Kidney (tissue), 13 donors: ENCODE measurements at regions not wholly inside any gene's neighbourhood (a gene's known extent, or its start where the extent isn't known, plus 50 kb on each side); places are given as distances from the start of the nearest gene placed in this dataset.

Experiments
- DNase-seq, 5 donors: peaks; one replicate each; pipeline ENCODE4 v3.0.0-alpha.2; 2013 to 2020
- FAIRE-seq: peaks from 2 replicates; lab custom pipeline; 2012; peaks lifted over from hg19 to GRCh38; lab: Jason Lieb, UNC
- H3K27ac ChIP-seq, 2 donors: one replicate each; pipeline ENCODE4 v1.7.0; 2013; ENCODE audit warnings: low read depth in 2 of 2, low read length in 2 of 2, inconsistent platforms in 1 of 2
- H3K27me3 ChIP-seq: one replicate; pipeline ENCODE4 v1.7.1; 2013; ENCODE audit warnings: low read length, inconsistent platforms; ENCODE audit not compliant: control insufficient read depth, insufficient read depth
- H3K36me3 ChIP-seq, 3 donors: one replicate each; pipeline versions ENCODE4 v1.7.0 to v1.7.1; 2013; ENCODE audit warnings: low read length in 3 of 3, control low read depth in 1 of 3, inconsistent platforms in 1 of 3; ENCODE audit not compliant: insufficient read depth in 3 of 3, control insufficient read depth in 2 of 3
- H3K4me1 ChIP-seq, 3 donors: one replicate each; pipeline versions ENCODE4 v1.7.0 to v1.7.1; 2013; ENCODE audit warnings: low read length in 3 of 3, inconsistent platforms in 1 of 3, low read depth in 1 of 3; ENCODE audit not compliant: control insufficient read depth in 2 of 3, insufficient read depth in 2 of 3
- H3K4me3 ChIP-seq, 3 donors: one replicate each; pipeline versions ENCODE4 v1.7.0 to v1.8.1; 2013; ENCODE audit warnings: low read length in 3 of 3, control low read depth in 1 of 3, inconsistent platforms in 1 of 3
- H3K9ac ChIP-seq, 3 donors: one replicate each; pipeline versions ENCODE4 v1.7.0 to v1.7.1; 2013; ENCODE audit warnings: low read length in 3 of 3, control low read depth in 1 of 3, inconsistent platforms in 1 of 3
- H3K9me3 ChIP-seq, 3 donors: one replicate each; pipeline versions ENCODE4 v1.7.0 to v1.7.1; 2013; ENCODE audit warnings: low read length in 3 of 3, control low read depth in 1 of 3, inconsistent platforms in 1 of 3; ENCODE audit not compliant: control insufficient read depth in 2 of 3, insufficient read depth in 1 of 3
- CTCF ChIP-seq: IDR thresholded peaks from 3 replicates; pipeline ENCODE4 v1.5.1; 2012; ENCODE audit warnings: mild to moderate bottlenecking, moderate library complexity, borderline replicate concordance; ENCODE audit not compliant: insufficient read depth; ENCODE audit errors: extremely low read depth
- intact Hi-C: fragments of 100-400 bp; cut with DNase I; formaldehyde crosslinking; loops from one replicate; pipeline ENCODE4 v1.11.1; 2022
- donor health status: control.
- donor health status: control.
- donor health status: control.
- donor health status: control.
- donor health status: control.
- donor health status: DM: yes; HTN: yes; CAD: no.
- donor health status: Normal renal cell carcinoma (clear cell type).

GRCh38 chr7:8354503-8354902 lies 78.9 kb upstream of the NXPH1 start:
- H3K9me3 ChIP-seq: no peaks in the 10 kb centered on the region
- no peak for FAIRE-seq
- DNase-seq: peak in 2 of 5 donors; percentile 20 to 27
- H3K4me1 ChIP-seq: no peaks in the 10 kb centered on the region
- no peak overlapping the region for H3K9ac ChIP-seq
- no peaks in the 10 kb centered on the region for H3K27me3 ChIP-seq
- TF ChIP-seq CTCF: no peak
- no peak overlapping the region for H3K4me3 ChIP-seq
- H3K36me3 ChIP-seq: no peaks in the 10 kb centered on the region
- intact Hi-C loops: no loop called here
- no peak overlapping the region for H3K27ac ChIP-seq

DNA sequence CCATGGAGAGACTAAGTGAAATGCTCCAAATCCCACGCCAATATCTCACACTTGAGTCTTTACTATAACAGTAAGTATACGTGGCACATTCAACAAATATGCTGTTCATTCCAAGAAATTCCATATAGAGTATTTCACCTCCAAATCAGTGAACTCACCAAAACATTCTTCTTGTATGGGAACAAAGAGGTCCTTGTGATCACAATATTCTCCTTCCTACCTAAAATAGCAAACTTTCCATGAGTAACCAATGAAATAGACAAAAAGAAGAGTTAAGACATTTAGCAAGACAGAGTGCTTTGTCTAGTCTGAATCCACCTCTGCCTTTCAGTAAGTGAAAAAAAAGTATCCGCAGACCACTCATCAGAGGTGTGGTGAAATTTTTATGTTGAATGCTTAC lies 77.3 kb upstream of the NXPH1 start:
- no peak for DNase-seq

GRCh38 chr7:8357536-8357935 lies 75.9 kb upstream of the NXPH1 start:
- Histone ChIP-seq H3K36me3 (no peaks in the 10 kb centered on the region), H3K9ac (no peak overlapping the region), H3K27ac (no peak overlapping the region), H3K4me3 (no peak overlapping the region), H3K4me1 (no peaks in the 10 kb centered on the region), H3K9me3 (no peaks in the 10 kb centered on the region), H3K27me3 (no peaks in the 10 kb centered on the region)
- TF ChIP-seq CTCF: no peak
- intact Hi-C loops: no loop called here
- DNase-seq (peak in 3 of 5 donors; percentile 13 to 52 (median 26)), FAIRE-seq (no peak)

More for the DNA sequence above, 77.3 kb upstream of the NXPH1 start:
- Histone ChIP-seq H3K4me1 (no peaks in the 10 kb centered on the region), H3K27ac (no peak overlapping the region), H3K36me3 (no peaks in the 10 kb centered on the region), H3K9me3 (no peaks in the 10 kb centered on the region), H3K4me3 (no peak overlapping the region), H3K27me3 (no peaks in the 10 kb centered on the region), H3K9ac (no peak overlapping the region)
- TF ChIP-seq CTCF: no peak
- no peak for FAIRE-seq
- intact Hi-C loops: no loop called here

DNA sequence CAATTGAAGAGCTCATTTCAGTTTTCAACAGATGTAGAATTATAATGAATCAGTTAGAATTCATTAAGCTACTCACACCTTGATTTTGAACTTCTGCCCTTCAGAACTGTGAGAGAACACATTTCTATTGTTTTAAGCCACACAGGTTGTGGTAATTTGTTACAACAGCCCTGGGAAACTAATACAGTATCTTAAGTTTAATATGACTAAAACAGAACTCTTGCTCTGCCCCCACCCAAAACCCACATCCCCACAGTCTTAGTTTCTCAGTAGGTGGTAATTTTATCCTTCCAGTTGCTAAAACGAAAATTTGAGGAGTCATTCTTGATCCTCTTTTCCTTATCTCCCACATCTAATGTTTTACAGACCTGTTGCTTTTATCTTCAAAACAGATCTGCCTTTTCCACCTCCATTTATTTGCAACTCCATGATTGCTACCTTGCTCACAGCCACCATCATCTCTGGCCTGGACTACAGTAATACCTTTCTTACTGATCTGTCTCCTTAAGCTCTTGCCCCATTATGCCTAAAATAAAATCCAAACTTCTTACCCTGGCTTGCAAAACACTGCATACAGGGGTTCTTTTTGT lies 72.8 kb upstream of the NXPH1 start:
- Histone ChIP-seq H3K4me3 (no peak overlapping the region), H3K36me3 (no peaks in the 10 kb centered on the region), H3K27ac (no peak overlapping the region), H3K4me1 (no peaks in the 10 kb centered on the region), H3K9me3 (no peaks in the 10 kb centered on the region), H3K9ac (no peak overlapping the region), H3K27me3 (no peaks in the 10 kb centered on the region)
- FAIRE-seq: no peak
- intact Hi-C loops: no loop called here
- no peak for DNase-seq
- no peak for TF ChIP-seq CTCF
